ENCODE measurements at regions not wholly inside any gene's neighbourhood (a gene's known extent, or its start where the extent isn't known, plus 50 kb on each side); places are given as distances from the start of the nearest gene placed in this dataset.

DNA sequence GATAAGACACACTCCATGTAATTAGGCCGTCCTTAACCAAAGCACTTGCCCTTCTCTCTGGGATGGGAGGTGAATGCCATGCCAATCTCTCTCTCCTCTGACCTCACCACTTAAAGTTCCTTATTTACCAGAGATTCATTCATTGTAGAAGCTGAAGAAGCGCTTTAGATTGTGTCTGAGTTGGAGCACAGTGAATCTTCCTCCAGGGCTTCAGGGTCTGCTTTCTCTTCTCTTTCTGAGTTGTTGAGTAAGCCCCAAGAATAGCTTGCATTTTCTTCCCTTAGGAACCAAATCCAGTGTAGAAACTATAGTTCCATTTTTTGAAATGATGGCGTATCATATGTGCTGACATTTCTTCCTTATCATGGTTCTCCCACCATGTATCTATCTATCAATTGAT is 104.5 kb upstream of the MAML3 start (continued):
- TF ChIP-seq, protein P1, sequence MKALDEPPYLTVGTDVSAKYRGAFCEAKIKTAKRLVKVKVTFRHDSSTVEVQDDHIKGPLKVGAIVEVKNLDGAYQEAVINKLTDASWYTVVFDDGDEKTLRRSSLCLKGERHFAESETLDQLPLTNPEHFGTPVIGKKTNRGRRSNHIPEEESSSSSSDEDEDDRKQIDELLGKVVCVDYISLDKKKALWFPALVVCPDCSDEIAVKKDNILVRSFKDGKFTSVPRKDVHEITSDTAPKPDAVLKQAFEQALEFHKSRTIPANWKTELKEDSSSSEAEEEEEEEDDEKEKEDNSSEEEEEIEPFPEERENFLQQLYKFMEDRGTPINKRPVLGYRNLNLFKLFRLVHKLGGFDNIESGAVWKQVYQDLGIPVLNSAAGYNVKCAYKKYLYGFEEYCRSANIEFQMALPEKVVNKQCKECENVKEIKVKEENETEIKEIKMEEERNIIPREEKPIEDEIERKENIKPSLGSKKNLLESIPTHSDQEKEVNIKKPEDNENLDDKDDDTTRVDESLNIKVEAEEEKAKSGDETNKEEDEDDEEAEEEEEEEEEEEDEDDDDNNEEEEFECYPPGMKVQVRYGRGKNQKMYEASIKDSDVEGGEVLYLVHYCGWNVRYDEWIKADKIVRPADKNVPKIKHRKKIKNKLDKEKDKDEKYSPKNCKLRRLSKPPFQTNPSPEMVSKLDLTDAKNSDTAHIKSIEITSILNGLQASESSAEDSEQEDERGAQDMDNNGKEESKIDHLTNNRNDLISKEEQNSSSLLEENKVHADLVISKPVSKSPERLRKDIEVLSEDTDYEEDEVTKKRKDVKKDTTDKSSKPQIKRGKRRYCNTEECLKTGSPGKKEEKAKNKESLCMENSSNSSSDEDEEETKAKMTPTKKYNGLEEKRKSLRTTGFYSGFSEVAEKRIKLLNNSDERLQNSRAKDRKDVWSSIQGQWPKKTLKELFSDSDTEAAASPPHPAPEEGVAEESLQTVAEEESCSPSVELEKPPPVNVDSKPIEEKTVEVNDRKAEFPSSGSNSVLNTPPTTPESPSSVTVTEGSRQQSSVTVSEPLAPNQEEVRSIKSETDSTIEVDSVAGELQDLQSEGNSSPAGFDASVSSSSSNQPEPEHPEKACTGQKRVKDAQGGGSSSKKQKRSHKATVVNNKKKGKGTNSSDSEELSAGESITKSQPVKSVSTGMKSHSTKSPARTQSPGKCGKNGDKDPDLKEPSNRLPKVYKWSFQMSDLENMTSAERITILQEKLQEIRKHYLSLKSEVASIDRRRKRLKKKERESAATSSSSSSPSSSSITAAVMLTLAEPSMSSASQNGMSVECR (CRISPR knock-in tag; IDR thresholded peaks at IDR 0.05; ENCODE audit: borderline replicate concordance), result no peak

- ATAC-seq, result no peak
- CTCF ChIA-PET, result interaction anchor here (1.5 kb wide), 1 partner anchor 207 kb away, joined by 3 read pairs; no protein-coding TSS in a partner anchor
- TF ChIP-seq, protein P2, sequence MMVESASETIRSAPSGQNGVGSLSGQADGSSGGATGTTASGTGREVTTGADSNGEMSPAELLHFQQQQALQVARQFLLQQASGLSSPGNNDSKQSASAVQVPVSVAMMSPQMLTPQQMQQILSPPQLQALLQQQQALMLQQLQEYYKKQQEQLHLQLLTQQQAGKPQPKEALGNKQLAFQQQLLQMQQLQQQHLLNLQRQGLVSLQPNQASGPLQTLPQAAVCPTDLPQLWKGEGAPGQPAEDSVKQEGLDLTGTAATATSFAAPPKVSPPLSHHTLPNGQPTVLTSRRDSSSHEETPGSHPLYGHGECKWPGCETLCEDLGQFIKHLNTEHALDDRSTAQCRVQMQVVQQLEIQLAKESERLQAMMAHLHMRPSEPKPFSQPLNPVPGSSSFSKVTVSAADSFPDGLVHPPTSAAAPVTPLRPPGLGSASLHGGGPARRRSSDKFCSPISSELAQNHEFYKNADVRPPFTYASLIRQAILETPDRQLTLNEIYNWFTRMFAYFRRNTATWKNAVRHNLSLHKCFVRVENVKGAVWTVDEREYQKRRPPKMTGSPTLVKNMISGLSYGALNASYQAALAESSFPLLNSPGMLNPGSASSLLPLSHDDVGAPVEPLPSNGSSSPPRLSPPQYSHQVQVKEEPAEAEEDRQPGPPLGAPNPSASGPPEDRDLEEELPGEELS (CRISPR knock-in tag; IDR thresholded peaks at IDR 0.05), result no peak
- TF ChIP-seq TEAD4 (CRISPR knock-in tag; IDR thresholded peaks at IDR 0.05) (no peak), ZNF512 (CRISPR knock-in tag; IDR thresholded peaks at IDR 0.05; ENCODE audit: borderline replicate concordance) (no peak), ZNF423 (CRISPR knock-in tag; IDR thresholded peaks at IDR 0.05) (no peak), TP53 (CRISPR knock-in tag; IDR thresholded peaks at IDR 0.05) (no peak)
These were observed 103.7 kb upstream of the MAML3 start for GRCh38 chr4:140257461-140258305.

GRCh38 chr4:140256941-140257340 is 103.0 kb upstream of the MAML3 start:
- no peak for ATAC-seq
- Mint-ChIP-seq H3K4me1 (peaks cover 41% of the 10 kb centered on the region), H3K4me3 (no peak overlapping the region), H3K27ac (no peak overlapping the region), H3K9me3 (no peaks in the 10 kb centered on the region), H3K36me3 (no peaks in the 10 kb centered on the region), H3K27me3 (ENCODE audit: low read depth) (peaks cover 35% of the 10 kb centered on the region)
- ChIA-PET POLR2A (no interaction called here), CTCF (interaction anchor here (1.5 kb wide), 1 partner anchor 206 kb away, joined by 3 read pairs; no protein-coding TSS in a partner anchor)
- DNase-seq (ENCODE audit: low spot score), result no peak
- TF ChIP-seq ATF3 (CRISPR knock-in tag; conservative IDR thresholded peaks at IDR 0.05), result no peak
- no peak for TF ChIP-seq ZNF121 (CRISPR knock-in tag; IDR thresholded peaks at IDR 0.05)

More at GRCh38 chr4:140257461-140258305, 103.7 kb upstream of the MAML3 start:
- Mint-ChIP-seq H3K4me3 (no peak overlapping the region), H3K4me1 (peaks cover 36% of the 10 kb centered on the region), H3K9me3 (no peaks in the 10 kb centered on the region), H3K27ac (no peak overlapping the region), H3K27me3 (ENCODE audit: low read depth) (peaks cover 30% of the 10 kb centered on the region), H3K36me3 (no peaks in the 10 kb centered on the region)
- no peak for DNase-seq (ENCODE audit: low spot score)
- POLR2A ChIA-PET, result interaction anchor here (0.8 kb wide), 1 partner anchor 9 kb away, joined by 3 read pairs; no protein-coding TSS in a partner anchor

DNA sequence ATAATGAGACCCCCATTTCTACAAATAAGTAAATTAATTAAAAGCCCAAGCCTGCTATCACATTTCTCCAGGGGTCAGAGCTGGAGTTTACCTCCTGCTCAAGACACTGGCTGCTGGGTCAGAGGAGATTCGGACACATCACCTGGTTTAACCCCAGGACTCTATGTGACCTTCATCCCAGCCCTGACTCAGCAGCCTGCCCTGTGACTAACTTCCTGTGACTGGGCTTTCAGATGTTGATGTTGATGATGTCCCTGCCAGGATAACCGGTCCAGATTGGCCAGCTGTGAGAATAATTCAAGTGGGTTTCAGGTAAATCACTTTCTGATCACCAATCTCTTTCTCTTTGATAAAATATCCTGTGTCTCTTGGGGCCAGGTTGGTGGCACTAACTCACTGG is 102.4 kb upstream of the MAML3 start:
- ChIA-PET CTCF (interaction anchor here (1.5 kb wide), 1 partner anchor 206 kb away, joined by 3 read pairs; no protein-coding TSS in a partner anchor), POLR2A (no interaction called here)
- no peak for DNase-seq (ENCODE audit: low spot score)
- no peak for ATAC-seq
- Mint-ChIP-seq H3K27ac (no peak overlapping the region), H3K4me3 (no peak overlapping the region), H3K4me1 (peaks cover 47% of the 10 kb centered on the region), H3K36me3 (no peaks in the 10 kb centered on the region), H3K9me3 (no peaks in the 10 kb centered on the region), H3K27me3 (ENCODE audit: low read depth) (peaks cover 41% of the 10 kb centered on the region)
- TF ChIP-seq USF2 (CRISPR knock-in tag; IDR thresholded peaks at IDR 0.05) (no peak), ZNF232 (CRISPR knock-in tag; IDR thresholded peaks at IDR 0.05) (no peak), NR3C1 (CRISPR knock-in tag; conservative IDR thresholded peaks at IDR 0.05; ENCODE audit: low read depth) (no peak), PRRX2 (CRISPR knock-in tag; IDR thresholded peaks at IDR 0.05) (no peak)
- TF ChIP-seq, protein P2 (CRISPR knock-in tag; IDR thresholded peaks at IDR 0.05), result no peak
- TF ChIP-seq, protein P3, sequence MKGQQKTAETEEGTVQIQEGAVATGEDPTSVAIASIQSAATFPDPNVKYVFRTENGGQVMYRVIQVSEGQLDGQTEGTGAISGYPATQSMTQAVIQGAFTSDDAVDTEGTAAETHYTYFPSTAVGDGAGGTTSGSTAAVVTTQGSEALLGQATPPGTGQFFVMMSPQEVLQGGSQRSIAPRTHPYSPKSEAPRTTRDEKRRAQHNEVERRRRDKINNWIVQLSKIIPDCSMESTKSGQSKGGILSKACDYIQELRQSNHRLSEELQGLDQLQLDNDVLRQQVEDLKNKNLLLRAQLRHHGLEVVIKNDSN (CRISPR knock-in tag; IDR thresholded peaks at IDR 0.05), result no peak
- TF ChIP-seq, protein P4, sequence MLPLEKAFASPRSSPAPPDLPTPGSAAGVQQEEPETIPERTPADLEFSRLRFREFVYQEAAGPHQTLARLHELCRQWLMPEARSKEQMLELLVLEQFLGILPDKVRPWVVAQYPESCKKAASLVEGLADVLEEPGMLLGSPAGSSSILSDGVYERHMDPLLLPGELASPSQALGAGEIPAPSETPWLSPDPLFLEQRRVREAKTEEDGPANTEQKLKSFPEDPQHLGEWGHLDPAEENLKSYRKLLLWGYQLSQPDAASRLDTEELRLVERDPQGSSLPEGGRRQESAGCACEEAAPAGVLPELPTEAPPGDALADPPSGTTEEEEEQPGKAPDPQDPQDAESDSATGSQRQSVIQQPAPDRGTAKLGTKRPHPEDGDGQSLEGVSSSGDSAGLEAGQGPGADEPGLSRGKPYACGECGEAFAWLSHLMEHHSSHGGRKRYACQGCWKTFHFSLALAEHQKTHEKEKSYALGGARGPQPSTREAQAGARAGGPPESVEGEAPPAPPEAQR (CRISPR knock-in tag; IDR thresholded peaks at IDR 0.05), result no peak

Measured in WTC11 (cell line).